ENCODE measurements at regions not wholly inside any gene's neighbourhood (a gene's known extent, or its start where the extent isn't known, plus 50 kb on each side); places are given as distances from the start of the nearest gene placed in this dataset.
"Not testable (repeated sequence)": the region's sequence is repeated elsewhere in the genome, so short reads cannot be mapped to it uniquely, and the experiment has no call there.

GRCh38 chrX:13478740-13479451, 90.5 kb upstream of the EGFL6 start:
- intact Hi-C loops (cut with micrococcal nuclease), result no loop called here

- intact Hi-C loops (cut with micrococcal nuclease), result no loop called here
Measured at GRCh38 chrX:13476384-13476783, 93.0 kb upstream of the EGFL6 start.

GRCh38 chrX:13474164-13474516, 95.3 kb upstream of the EGFL6 start:
- intact Hi-C loops (cut with micrococcal nuclease), result loop anchor here (5.0 kb wide), 3 partner anchors 102 to 527 kb away; no protein-coding TSS in a partner anchor

- intact Hi-C loops (cut with micrococcal nuclease), result loop anchor here (5.0 kb wide), 3 partner anchors 101 to 526 kb away; no protein-coding TSS in a partner anchor
Measured at GRCh38 chrX:13473442-13474163, 95.8 kb upstream of the EGFL6 start.

GRCh38 chrX:13472975-13473374, 96.4 kb upstream of the EGFL6 start:
- intact Hi-C loops (cut with micrococcal nuclease), result loop anchor here (5.0 kb wide), 3 partner anchors 101 to 526 kb away; no protein-coding TSS in a partner anchor

- intact Hi-C loops (cut with micrococcal nuclease), result loop anchor here (5.0 kb wide), 3 partner anchors 99 to 524 kb away; no protein-coding TSS in a partner anchor
Measured at GRCh38 chrX:13471269-13471668, 98.1 kb upstream of the EGFL6 start.

- intact Hi-C loops (cut with micrococcal nuclease), result loop anchor here (5.0 kb wide), 3 partner anchors 98 to 523 kb away; no protein-coding TSS in a partner anchor
Measured at GRCh38 chrX:13470685-13470977, 98.8 kb upstream of the EGFL6 start.

GRCh38 chrX:13469963-13470684, 99.3 kb upstream of the EGFL6 start:
- intact Hi-C loops (cut with micrococcal nuclease), result loop anchor here (5.0 kb wide), 3 partner anchors 98 to 523 kb away; no protein-coding TSS in a partner anchor

GRCh38 chrX:13468096-13468495, 101.3 kb upstream of the EGFL6 start:
- intact Hi-C loops (cut with micrococcal nuclease), result no loop called here

- intact Hi-C loops (cut with micrococcal nuclease), result no loop called here
Measured at GRCh38 chrX:13467243-13467642, 102.2 kb upstream of the EGFL6 start.

GRCh38 chrX:13464599-13465275, 104.7 kb upstream of the EGFL6 start:
- intact Hi-C loops (cut with micrococcal nuclease), result no loop called here

GRCh38 chrX:13463608-13464007, 105.8 kb upstream of the EGFL6 start:
- intact Hi-C loops (cut with micrococcal nuclease), result no loop called here

- intact Hi-C loops (cut with micrococcal nuclease), result no loop called here
Measured at GRCh38 chrX:13452283-13452682, 117.1 kb upstream of the EGFL6 start.

- intact Hi-C loops (cut with micrococcal nuclease), result no loop called here
Measured at GRCh38 chrX:13449441-13449840, 120.0 kb upstream of the EGFL6 start.

- intact Hi-C loops (cut with micrococcal nuclease), result no loop called here
Measured at GRCh38 chrX:13448941-13449340, 120.5 kb upstream of the EGFL6 start.

- intact Hi-C loops (cut with micrococcal nuclease), result not testable (repeated sequence)
Measured at GRCh38 chrX:13441608-13442007, 121.8 kb upstream of the ATXN3L start.

- intact Hi-C loops (cut with micrococcal nuclease), result no loop called here
Measured at GRCh38 chrX:13440176-13440575, 120.3 kb upstream of the ATXN3L start.

- intact Hi-C loops (cut with micrococcal nuclease), result no loop called here
Measured at GRCh38 chrX:13433298-13433605, 113.4 kb upstream of the ATXN3L start.

- intact Hi-C loops (cut with micrococcal nuclease), result no loop called here
Measured at GRCh38 chrX:13432414-13433297, 112.8 kb upstream of the ATXN3L start.

GRCh38 chrX:13430136-13430827, 110.4 kb upstream of the ATXN3L start:
- intact Hi-C loops (cut with micrococcal nuclease), result no loop called here

Data from T-helper 1 cell treated with Interleukin-12 subunit alpha and Interleukin-12 subunit beta and Interleukin-4 antibody, amounts not matched to agents 30 ng/mL and 1 ng/mL, for 36 hours (primary cell).